HG02642 (cell line): ENCODE measurements at regions not wholly inside any gene's neighbourhood (a gene's known extent, or its start where the extent isn't known, plus 50 kb on each side); places are given as distances from the start of the nearest gene placed in this dataset.
"Not testable (repeated sequence)": the region's sequence is repeated elsewhere in the genome, so short reads cannot be mapped to it uniquely, and the experiment has no call there.

Experiments
- ATAC-seq: cut with Tn5 transposase; IDR thresholded peaks from one replicate; pipeline ENCODE4 v1.9.1; 2021; ENCODE audit warnings: mild to moderate bottlenecking; ENCODE audit not compliant: unreplicated experiment, poor library complexity

GRCh38 chr12:46981622-46982021 is 97.8 kb upstream of the PCED1B start:
- ATAC-seq = no peak

GRCh38 chr12:46982629-46983392 is 96.6 kb upstream of the PCED1B start:
- no peak for ATAC-seq

GRCh38 chr12:46983393-46983793 is 96.0 kb upstream of the PCED1B start:
- ATAC-seq = no peak

GRCh38 chr12:46983959-46984841 is 95.2 kb upstream of the PCED1B start:
- ATAC-seq = peak; percentile 56

- ATAC-seq = no peak
These were observed 93.6 kb upstream of the PCED1B start for GRCh38 chr12:46985816-46986215.

GRCh38 chr12:46988122-46988521 is 91.3 kb upstream of the PCED1B start:
- not testable (repeated sequence) for ATAC-seq

- ATAC-seq = no peak
These were observed 89.2 kb upstream of the PCED1B start for GRCh38 chr12:46990211-46990610.

- not testable (repeated sequence) for ATAC-seq
These were observed 87.4 kb upstream of the PCED1B start for GRCh38 chr12:46992051-46992450.

GRCh38 chr12:46998811-46999368 is 80.5 kb upstream of the PCED1B start:
- ATAC-seq = no peak

- ATAC-seq = no peak
These were observed 74.8 kb upstream of the PCED1B start for GRCh38 chr12:47004634-47005033.

GRCh38 chr12:47007048-47007447 is 72.4 kb upstream of the PCED1B start:
- ATAC-seq = no peak

GRCh38 chr12:47012552-47012951 is 66.9 kb upstream of the PCED1B start:
- no peak for ATAC-seq

GRCh38 chr12:47014474-47014873 is 64.9 kb upstream of the PCED1B start:
- ATAC-seq = no peak

GRCh38 chr12:47015381-47015780 is 64.0 kb upstream of the PCED1B start:
- no peak for ATAC-seq

GRCh38 chr12:47017041-47017713 is 62.2 kb upstream of the PCED1B start:
- ATAC-seq = no peak

GRCh38 chr12:47017901-47018475 is 61.4 kb upstream of the PCED1B start:
- ATAC-seq = no peak

GRCh38 chr12:47020211-47020821 is 59.1 kb upstream of the PCED1B start:
- ATAC-seq = no peak

GRCh38 chr12:47021298-47021697 is 58.1 kb upstream of the PCED1B start:
- ATAC-seq = no peak

GRCh38 chr12:47022296-47022695 is 57.1 kb upstream of the PCED1B start:
- no peak for ATAC-seq

GRCh38 chr12:47023311-47023710 is 56.1 kb upstream of the PCED1B start:
- no peak for ATAC-seq
